ENCODE measurements at regions not wholly inside any gene's neighbourhood (a gene's known extent, or its start where the extent isn't known, plus 50 kb on each side); places are given as distances from the start of the nearest gene placed in this dataset.
A peak's percentile ranks its signal among the peaks of the same experiment; 100 is the strongest.

DNA sequence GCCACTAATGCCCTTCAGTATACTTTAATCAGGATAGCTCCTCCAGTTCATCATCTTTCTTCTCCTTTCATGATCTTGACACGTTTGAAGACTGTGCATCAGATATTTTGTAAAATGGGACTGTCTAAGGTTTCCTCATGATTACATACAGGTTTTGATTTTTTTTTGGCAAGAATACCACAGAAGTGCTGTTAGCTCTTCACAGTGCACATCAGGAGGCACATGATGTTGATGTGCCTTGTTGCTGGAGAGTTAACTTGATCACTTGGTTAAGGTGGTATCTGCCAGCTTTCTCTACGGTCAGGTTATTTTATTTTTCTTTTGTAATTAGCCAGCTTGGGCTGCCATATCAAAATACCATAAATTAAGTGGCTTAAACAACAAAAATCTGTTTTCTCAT lies 128.6 kb upstream of the IVNS1ABP start:
- no peak overlapping the region for H3K14ac ChIP-seq (ENCODE audit: low read length)

DNA sequence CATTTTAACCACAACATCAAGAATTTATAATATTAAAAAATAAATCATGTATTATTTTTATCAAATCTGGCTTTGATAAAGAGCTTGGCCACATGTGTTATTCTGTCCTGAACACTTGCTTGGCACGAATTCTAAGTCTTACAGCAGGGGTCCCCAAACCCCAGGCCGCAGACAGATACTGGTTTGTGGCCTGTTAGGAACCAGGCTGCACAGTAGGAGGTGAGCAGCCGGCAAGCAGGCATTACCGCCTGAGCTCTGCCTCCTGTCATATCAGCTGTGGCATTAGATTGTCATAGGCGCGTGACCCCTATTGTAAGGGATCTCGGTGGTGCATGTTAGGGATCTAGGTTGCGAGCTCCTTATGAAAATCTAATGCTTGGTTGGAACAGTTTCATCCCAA lies 127.6 kb upstream of the IVNS1ABP start:
- Histone ChIP-seq H3K27me3 (ENCODE audit: insufficient read depth, low read length) (no peaks in the 10 kb centered on the region), H2BK120ac (ENCODE audit: insufficient read depth, low read length, poor library complexity) (no peak overlapping the region), H3K23ac (ENCODE audit: low read length) (no peak overlapping the region), H3K79me1 (ENCODE audit: low read length) (peaks cover 8% of the 10 kb centered on the region), H4K8ac (ENCODE audit: low read depth, low read length) (no peak overlapping the region), H3K9me3 (ENCODE audit: insufficient read depth, low read depth, low read length) (no peaks in the 10 kb centered on the region), H3K27ac (ENCODE audit: low read depth, low read length) (no peak overlapping the region), H2AFZ (ENCODE audit: insufficient read depth, low read length, poor library complexity) (no peak overlapping the region), H2AK5ac (ENCODE audit: low read length) (no peak overlapping the region), H3K14ac (ENCODE audit: low read length) (no peak overlapping the region), H4K12ac (ENCODE audit: low read depth, low read length) (no peak overlapping the region), H3K4me2 (ENCODE audit: low read length) (no peak overlapping the region), H2BK5ac (ENCODE audit: low read depth, low read length, poor library complexity) (no peak overlapping the region), H3K4me3 (ENCODE audit: low read depth, low read length) (no peak overlapping the region), H2BK12ac (ENCODE audit: low read length) (no peak overlapping the region), H3K79me2 (ENCODE audit: control insufficient read depth, insufficient read depth, low read length, poor library complexity) (peaks cover 2% of the 10 kb centered on the region), H3K4me1 (ENCODE audit: control insufficient read depth in 1 of 2, insufficient read depth in 2 of 2, low read length in 2 of 2) (peaks cover 5% of the 10 kb centered on the region in 2 experiments), H3K36me3 (ENCODE audit: control insufficient read depth in 1 of 2, insufficient read depth in 2 of 2, low read length in 2 of 2) (peaks cover 0 to 1% of the 10 kb centered on the region in 2 experiments), H3K9ac (ENCODE audit: low read length) (no peak overlapping the region), H3K18ac (ENCODE audit: low read length) (no peak overlapping the region), H4K91ac (ENCODE audit: low read depth, low read length) (no peak overlapping the region), H3K4ac (ENCODE audit: low read depth, low read length) (no peak overlapping the region)
- no peak for DNase-seq
- WGBS (ENCODE audit: extremely low coverage, insufficient coverage, insufficient read length): no CpG with 5 or more reads among the region's 8 CpGs

More for the DNA sequence above, 128.6 kb upstream of the IVNS1ABP start:
- H3K9ac ChIP-seq (ENCODE audit: low read length): no peak overlapping the region
- no peak overlapping the region for H3K4me2 ChIP-seq (ENCODE audit: low read length)
- peaks cover 0 to 1% of the 10 kb centered on the region in 2 experiments for H3K36me3 ChIP-seq (ENCODE audit: control insufficient read depth in 1 of 2, insufficient read depth in 2 of 2, low read length in 2 of 2)
- no peak for DNase-seq
- H2BK120ac ChIP-seq (ENCODE audit: insufficient read depth, low read length, poor library complexity): no peak overlapping the region
- H2AFZ ChIP-seq (ENCODE audit: insufficient read depth, low read length, poor library complexity): no peak overlapping the region
- no peak overlapping the region for H2BK12ac ChIP-seq (ENCODE audit: low read length)
- H3K79me2 ChIP-seq (ENCODE audit: control insufficient read depth, insufficient read depth, low read length, poor library complexity): peaks cover 2% of the 10 kb centered on the region
- no CpG with 5 or more reads among the region's 2 CpGs for WGBS (ENCODE audit: extremely low coverage, insufficient coverage, insufficient read length)
- no peaks in the 10 kb centered on the region for H3K9me3 ChIP-seq (ENCODE audit: insufficient read depth, low read depth, low read length)
- no peak overlapping the region for H3K4ac ChIP-seq (ENCODE audit: low read depth, low read length)
- no peak overlapping the region for H3K23ac ChIP-seq (ENCODE audit: low read length)
- no peak overlapping the region for H2AK5ac ChIP-seq (ENCODE audit: low read length)
- H3K18ac ChIP-seq (ENCODE audit: low read length): no peak overlapping the region
- no peak overlapping the region for H3K27ac ChIP-seq (ENCODE audit: low read depth, low read length)
- H4K8ac ChIP-seq (ENCODE audit: low read depth, low read length): no peak overlapping the region
- H3K27me3 ChIP-seq (ENCODE audit: insufficient read depth, low read length): no peaks in the 10 kb centered on the region
- H2BK5ac ChIP-seq (ENCODE audit: low read depth, low read length, poor library complexity): no peak overlapping the region
- no peak overlapping the region for H4K12ac ChIP-seq (ENCODE audit: low read depth, low read length)
- H3K79me1 ChIP-seq (ENCODE audit: low read length): peaks cover 8% of the 10 kb centered on the region
- H4K91ac ChIP-seq (ENCODE audit: low read depth, low read length): no peak overlapping the region
- H3K4me3 ChIP-seq (ENCODE audit: low read depth, low read length): no peak overlapping the region
- H3K4me1 ChIP-seq (ENCODE audit: control insufficient read depth in 1 of 2, insufficient read depth in 2 of 2, low read length in 2 of 2): peaks cover 5% of the 10 kb centered on the region in 2 experiments

DNA sequence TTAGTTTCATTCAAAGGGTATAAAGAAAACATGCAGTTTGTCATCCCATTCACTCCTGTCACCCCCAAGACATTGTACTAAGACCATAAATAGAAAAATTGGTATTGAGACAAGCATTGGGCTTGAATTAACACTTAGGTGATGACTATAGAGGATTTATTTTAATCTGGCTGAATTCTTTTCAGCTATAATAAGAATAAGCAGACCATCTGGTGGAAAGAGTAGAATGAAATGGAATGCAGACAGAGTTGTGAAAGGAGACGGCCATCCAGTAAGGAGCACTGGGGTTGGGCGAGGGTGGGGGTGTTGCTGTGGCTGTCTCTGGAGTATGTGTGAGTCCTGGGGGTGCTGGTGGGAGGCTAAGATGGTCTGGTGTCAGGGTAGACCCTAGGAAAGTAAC lies 125.0 kb upstream of the IVNS1ABP start:
- H2BK12ac ChIP-seq (ENCODE audit: low read length): peak overlapping the region; percentile 99
- no peak overlapping the region for H2AFZ ChIP-seq (ENCODE audit: insufficient read depth, low read length, poor library complexity)
- no peak overlapping the region for H3K4me3 ChIP-seq (ENCODE audit: low read depth, low read length)
- peak overlapping the region; percentile 94 for H3K18ac ChIP-seq (ENCODE audit: low read length)
- peak overlapping the region; percentile 97 for H2AK5ac ChIP-seq (ENCODE audit: low read length)
- peak overlapping the region; percentile 96 for H2BK120ac ChIP-seq (ENCODE audit: insufficient read depth, low read length, poor library complexity)
- peaks cover 2% of the 10 kb centered on the region for H3K79me2 ChIP-seq (ENCODE audit: control insufficient read depth, insufficient read depth, low read length, poor library complexity)
- H2BK5ac ChIP-seq (ENCODE audit: low read depth, low read length, poor library complexity): peak overlapping the region; percentile 27
- H4K8ac ChIP-seq (ENCODE audit: low read depth, low read length): peak overlapping the region; percentile 43
- H3K9me3 ChIP-seq (ENCODE audit: insufficient read depth, low read depth, low read length): no peaks in the 10 kb centered on the region
- no peaks in the 10 kb centered on the region for H3K27me3 ChIP-seq (ENCODE audit: insufficient read depth, low read length)
- no peak for DNase-seq
- peaks cover 5 to 10% of the 10 kb centered on the region in 2 experiments for H3K4me1 ChIP-seq (ENCODE audit: control insufficient read depth in 1 of 2, insufficient read depth in 2 of 2, low read length in 2 of 2)
- peaks cover 8% of the 10 kb centered on the region for H3K79me1 ChIP-seq (ENCODE audit: low read length)
- no peak overlapping the region for H3K9ac ChIP-seq (ENCODE audit: low read length)
- peaks cover 0 to 1% of the 10 kb centered on the region in 2 experiments for H3K36me3 ChIP-seq (ENCODE audit: control insufficient read depth in 1 of 2, insufficient read depth in 2 of 2, low read length in 2 of 2)
- no peak overlapping the region for H3K27ac ChIP-seq (ENCODE audit: low read depth, low read length)
- H3K14ac ChIP-seq (ENCODE audit: low read length): peak overlapping the region; percentile 87
- H3K4ac ChIP-seq (ENCODE audit: low read depth, low read length): peak overlapping the region; percentile 80
- no peak overlapping the region for H3K4me2 ChIP-seq (ENCODE audit: low read length)
- no peak overlapping the region for H3K23ac ChIP-seq (ENCODE audit: low read length)
- no CpG with 5 or more reads among the region's 2 CpGs for WGBS (ENCODE audit: extremely low coverage, insufficient coverage, insufficient read length)
- H4K91ac ChIP-seq (ENCODE audit: low read depth, low read length): peak overlapping the region; percentile 91
- H4K12ac ChIP-seq (ENCODE audit: low read depth, low read length): peak overlapping the region; percentile 92

DNA sequence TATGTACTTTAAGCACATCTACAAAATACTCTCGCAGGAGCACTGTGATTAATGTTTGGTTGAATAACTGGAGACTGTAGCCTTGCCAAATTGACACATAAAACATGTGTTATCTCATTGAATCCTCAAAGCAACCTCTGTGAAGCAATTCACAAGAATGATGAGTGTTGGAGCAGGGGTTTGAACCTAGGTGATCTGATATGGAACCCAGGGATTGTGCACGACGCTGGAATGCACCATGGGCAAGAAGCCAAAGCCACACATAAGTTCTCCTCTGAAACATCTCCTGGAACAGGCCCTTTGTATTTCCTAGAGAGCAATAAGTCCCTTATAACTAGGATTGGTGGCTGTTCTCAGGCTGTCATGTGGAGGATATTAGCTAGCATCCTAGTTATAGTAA lies 124.6 kb upstream of the IVNS1ABP start:
- no peaks in the 10 kb centered on the region for H3K9me3 ChIP-seq (ENCODE audit: insufficient read depth, low read depth, low read length)
- no peak overlapping the region for H3K9ac ChIP-seq (ENCODE audit: low read length)
- no peak overlapping the region for H3K18ac ChIP-seq (ENCODE audit: low read length)
- no peak overlapping the region for H3K4me2 ChIP-seq (ENCODE audit: low read length)
- peaks cover 5 to 10% of the 10 kb centered on the region in 2 experiments for H3K4me1 ChIP-seq (ENCODE audit: control insufficient read depth in 1 of 2, insufficient read depth in 2 of 2, low read length in 2 of 2)
- H3K79me2 ChIP-seq (ENCODE audit: control insufficient read depth, insufficient read depth, low read length, poor library complexity): peaks cover 2% of the 10 kb centered on the region
- H3K27ac ChIP-seq (ENCODE audit: low read depth, low read length): no peak overlapping the region
- no peak overlapping the region for H4K91ac ChIP-seq (ENCODE audit: low read depth, low read length)
- peak overlapping the region; percentile 56 for H2BK120ac ChIP-seq (ENCODE audit: insufficient read depth, low read length, poor library complexity)
- peaks cover 8% of the 10 kb centered on the region for H3K79me1 ChIP-seq (ENCODE audit: low read length)
- no CpG with 5 or more reads among the region's 3 CpGs for WGBS (ENCODE audit: extremely low coverage, insufficient coverage, insufficient read length)
- peak; percentile 65 to 79 for DNase-seq
- H4K8ac ChIP-seq (ENCODE audit: low read depth, low read length): no peak overlapping the region
- no peak overlapping the region for H3K4me3 ChIP-seq (ENCODE audit: low read depth, low read length)
- H3K27me3 ChIP-seq (ENCODE audit: insufficient read depth, low read length): no peaks in the 10 kb centered on the region
- no peak overlapping the region for H3K4ac ChIP-seq (ENCODE audit: low read depth, low read length)
- H2AK5ac ChIP-seq (ENCODE audit: low read length): no peak overlapping the region
- peaks cover 0 to 1% of the 10 kb centered on the region in 2 experiments for H3K36me3 ChIP-seq (ENCODE audit: control insufficient read depth in 1 of 2, insufficient read depth in 2 of 2, low read length in 2 of 2)
- no peak overlapping the region for H3K14ac ChIP-seq (ENCODE audit: low read length)
- H2BK12ac ChIP-seq (ENCODE audit: low read length): no peak overlapping the region
- H2BK5ac ChIP-seq (ENCODE audit: low read depth, low read length, poor library complexity): no peak overlapping the region
- no peak overlapping the region for H4K12ac ChIP-seq (ENCODE audit: low read depth, low read length)
- no peak overlapping the region for H3K23ac ChIP-seq (ENCODE audit: low read length)
- no peak overlapping the region for H2AFZ ChIP-seq (ENCODE audit: insufficient read depth, low read length, poor library complexity)
